WI38 (cell line): ENCODE measurements at regions not wholly inside any gene's neighbourhood (a gene's known extent, or its start where the extent isn't known, plus 50 kb on each side); places are given as distances from the start of the nearest gene placed in this dataset.

Source experiments
- H3K4me3 ChIP-seq: 2 replicates; pipeline ENCODE4 v1.5.1; 2011; ENCODE audit warnings: low read depth, mild to moderate bottlenecking, control low read depth, low read length
- CTCF ChIP-seq: IDR thresholded peaks from 2 replicates; pipeline ENCODE4 v1.5.1; 2012; ENCODE audit warnings: low read depth, mild to moderate bottlenecking, control low read depth, low read length

GRCh38 chr10:8128511-8128910, 74.0 kb downstream of the GATA3 start:
- no peak for TF ChIP-seq CTCF
- H3K4me3 ChIP-seq = no peak overlapping the region

DNA sequence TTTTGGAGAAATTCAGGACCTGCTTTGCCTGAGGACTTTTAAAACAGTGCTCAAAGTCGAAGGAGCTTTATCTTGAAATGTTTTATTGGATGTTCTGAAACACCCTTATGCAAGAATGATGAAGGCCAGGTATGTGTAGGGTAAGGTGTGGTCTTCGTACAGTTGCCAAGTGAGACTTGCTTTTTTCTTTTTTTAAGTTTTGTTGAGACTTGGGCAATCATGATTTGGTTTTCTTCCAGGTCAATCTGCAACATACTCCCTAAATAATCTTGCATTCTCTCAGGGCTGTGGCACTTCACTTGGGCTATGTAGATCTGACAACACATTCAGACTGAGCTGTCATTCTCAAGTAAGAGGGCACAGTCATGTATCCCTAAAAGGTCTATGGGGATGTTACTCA, 75.0 kb downstream of the GATA3 start:
- TF ChIP-seq CTCF = no peak
- H3K4me3 ChIP-seq = no peak overlapping the region

DNA sequence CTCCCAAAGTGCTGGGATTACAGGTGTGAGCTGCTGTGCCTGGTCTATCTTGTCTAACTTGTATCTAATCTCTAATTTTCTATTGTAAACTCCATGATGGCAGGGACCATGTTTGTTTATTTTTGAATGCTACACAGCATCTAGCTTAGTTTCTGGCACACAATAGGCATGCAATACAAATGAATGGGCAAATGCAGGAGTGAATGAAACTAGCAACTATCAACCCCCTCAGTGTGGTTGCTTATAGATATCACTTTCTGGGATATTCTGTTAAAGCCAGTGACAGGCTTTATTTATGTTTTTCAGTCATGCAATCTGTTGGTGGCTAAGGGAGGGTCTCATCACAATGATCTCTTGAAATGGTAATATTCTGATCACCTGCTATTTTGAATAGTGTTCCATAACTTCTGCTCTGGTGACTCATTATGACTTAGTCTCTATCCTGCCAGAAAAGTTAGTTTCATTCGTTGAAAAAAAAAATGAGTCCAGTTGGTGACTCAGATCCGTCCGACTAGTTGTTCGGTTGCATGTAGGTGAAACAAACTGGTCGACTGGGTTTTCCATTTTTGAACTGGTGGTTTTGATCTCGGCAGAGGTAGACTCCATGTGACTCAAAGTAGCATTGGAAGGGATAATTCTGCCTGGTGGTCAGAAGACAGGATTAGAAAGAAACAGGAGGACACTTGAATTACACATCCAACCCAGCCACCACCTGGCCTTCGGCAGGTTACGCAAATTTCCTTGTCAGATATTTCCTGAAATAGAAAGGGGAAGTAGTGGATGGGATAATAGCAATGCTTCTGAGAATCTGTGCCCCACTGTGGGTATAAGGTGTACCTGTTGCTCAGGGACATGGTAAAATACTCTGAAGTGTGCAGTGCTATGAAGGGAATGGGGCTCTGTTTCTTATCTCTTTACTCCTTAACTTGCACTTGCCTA, 76.8 kb downstream of the GATA3 start:
- TF ChIP-seq CTCF = no peak
- H3K4me3 ChIP-seq = no peak overlapping the region

GRCh38 chr10:8133146-8133545, 78.7 kb downstream of the GATA3 start:
- no peak for TF ChIP-seq CTCF
- peak overlapping the region; percentile 29; the same call in 1 of the 2 replicates for H3K4me3 ChIP-seq

DNA sequence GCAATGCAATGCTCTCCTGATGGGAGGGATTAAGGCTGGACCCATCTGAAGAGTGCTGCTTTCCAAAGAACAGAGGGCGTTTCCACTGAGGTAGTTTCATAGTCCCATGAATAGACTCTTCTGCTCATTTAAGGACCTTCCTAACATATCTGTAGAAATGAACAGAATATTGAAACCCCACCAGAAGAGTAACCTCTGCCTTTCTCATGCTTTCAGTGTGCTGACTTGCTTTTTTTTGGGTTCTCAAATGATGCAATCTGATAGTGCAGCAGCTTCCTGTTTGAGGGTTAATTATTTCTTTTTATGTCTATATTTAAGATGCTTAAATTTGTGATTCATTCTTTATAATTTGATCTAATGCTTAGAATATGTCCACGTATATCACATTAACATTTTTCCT, 82.2 kb downstream of the GATA3 start:
- TF ChIP-seq CTCF = no peak
- no peak overlapping the region for H3K4me3 ChIP-seq

GRCh38 chr10:8137272-8137681, 82.8 kb downstream of the GATA3 start:
- no peak overlapping the region for H3K4me3 ChIP-seq
- TF ChIP-seq CTCF = no peak

DNA sequence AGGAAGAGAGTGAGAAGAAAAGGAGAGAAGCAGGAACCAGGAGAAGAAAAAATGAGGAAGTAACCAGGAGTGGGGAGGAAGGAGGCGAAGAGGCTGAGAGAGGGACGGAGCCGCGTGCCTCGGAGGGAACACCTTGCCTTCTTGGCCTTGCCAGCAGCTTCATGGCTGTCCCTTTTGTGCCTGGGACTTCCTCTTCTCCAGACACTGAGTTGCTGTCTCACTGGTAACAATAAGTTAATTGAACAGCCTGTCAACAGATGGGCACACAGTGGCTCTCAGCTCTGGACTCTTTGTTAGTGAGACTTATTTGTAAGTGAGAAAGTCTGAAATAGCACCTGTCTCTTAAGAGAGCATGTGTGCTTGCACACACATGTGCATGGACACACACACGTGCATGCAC, 83.2 kb downstream of the GATA3 start:
- H3K4me3 ChIP-seq = no peak overlapping the region

More for the DNA sequence above, 83.2 kb downstream of the GATA3 start:
- no peak for TF ChIP-seq CTCF
